Liver (tissue), 8 donors: ENCODE measurements at regions not wholly inside any gene's neighbourhood (a gene's known extent, or its start where the extent isn't known, plus 50 kb on each side); places are given as distances from the start of the nearest gene placed in this dataset.

Experiments
- DNase-seq: peaks from one replicate; pipeline ENCODE4 v3.0.0-alpha.2; 2017; ENCODE audit warnings: low spot score
- H3K27ac ChIP-seq, 2 donors: one replicate each; pipeline ENCODE4 v1.7.0; 2013; ENCODE audit warnings: inconsistent platforms in 2 of 2, low read length in 2 of 2, control low read depth in 1 of 2, low read depth in 1 of 2, mild to moderate bottlenecking in 1 of 2
- H3K27me3 ChIP-seq, 4 donors: one replicate each; pipeline versions ENCODE4 v1.6.1 to v1.7.0; 2013; ENCODE audit warnings: low read length in 3 of 4, inconsistent platforms in 1 of 4, mild to moderate bottlenecking in 1 of 4, moderate library complexity in 1 of 4; ENCODE audit not compliant: control insufficient read depth in 4 of 4, insufficient read depth in 4 of 4
- H3K36me3 ChIP-seq, 4 donors: one replicate each; pipeline versions ENCODE4 v1.6.1 to v1.7.0; 2013; ENCODE audit warnings: low read length in 3 of 4, mild to moderate bottlenecking in 3 of 4, low read depth in 1 of 4, moderate library complexity in 1 of 4; ENCODE audit not compliant: control insufficient read depth in 4 of 4, insufficient read depth in 3 of 4
- H3K4me1 ChIP-seq, 4 donors: one replicate each; pipeline versions ENCODE4 v1.6.1 to v1.7.0; 2013; ENCODE audit warnings: low read length in 3 of 4, mild to moderate bottlenecking in 3 of 4, moderate library complexity in 1 of 4; ENCODE audit not compliant: control insufficient read depth in 4 of 4, insufficient read depth in 4 of 4
- H3K4me3 ChIP-seq, 3 donors: one replicate each; pipeline versions ENCODE4 v1.6.1 to v1.7.0; 2013; ENCODE audit warnings: low read length in 3 of 3, control low read depth in 1 of 3, low read depth in 1 of 3, mild to moderate bottlenecking in 1 of 3
- H3K9ac ChIP-seq, 2 donors: one replicate each; pipeline ENCODE4 v1.7.0; 2013; ENCODE audit warnings: low read length in 2 of 2, mild to moderate bottlenecking in 2 of 2, moderate library complexity in 2 of 2, control low read depth in 1 of 2, low read depth in 1 of 2
- H3K9me3 ChIP-seq, 4 donors: one replicate each; pipeline versions ENCODE4 v1.6.1 to v1.7.0; 2013; ENCODE audit warnings: low read length in 3 of 4; ENCODE audit not compliant: control insufficient read depth in 4 of 4
- EGR1 ChIP-seq, 2 donors: IDR thresholded peaks; 2 replicates each; pipeline ENCODE4 v1.6.1; 2016 to 2018; ENCODE audit warnings: antibody characterized with exemption in 2 of 2, low read depth in 2 of 2
- FOXA1 ChIP-seq: IDR thresholded peaks from 2 replicates; pipeline ENCODE4 v1.6.1; 2016; ENCODE audit warnings: antibody characterized with exemption
- FOXA2 ChIP-seq: IDR thresholded peaks from 2 replicates; pipeline ENCODE4 v1.6.1; 2016; ENCODE audit warnings: antibody characterized with exemption
- GABPA ChIP-seq, 2 donors: IDR thresholded peaks in 1 of 2; conservative IDR thresholded peaks in 1 of 2; 2 replicates each; pipeline ENCODE4 v1.6.1; 2016; ENCODE audit warnings: antibody characterized with exemption in 2 of 2, mild to moderate bottlenecking in 1 of 2, moderate library complexity in 1 of 2
- HNF4A ChIP-seq, 2 donors: conservative IDR thresholded peaks; 2 replicates each; pipeline ENCODE4 v1.6.1; 2016; ENCODE audit warnings: antibody characterized with exemption in 2 of 2, mild to moderate bottlenecking in 2 of 2
- HNF4G ChIP-seq: IDR thresholded peaks from 2 replicates; pipeline ENCODE4 v1.6.1; 2016; ENCODE audit warnings: antibody characterized with exemption
- JUND ChIP-seq, 2 donors: IDR thresholded peaks; 2 replicates each; pipeline ENCODE4 v1.6.1; 2016; ENCODE audit warnings: antibody characterized with exemption in 2 of 2
- NR2F2 ChIP-seq: IDR thresholded peaks from 2 replicates; pipeline ENCODE4 v1.6.1; 2016; ENCODE audit warnings: antibody characterized with exemption
- RAD21 ChIP-seq, 2 donors: IDR thresholded peaks; 2 replicates each; pipeline ENCODE4 v1.6.1; 2016; ENCODE audit warnings: antibody characterized with exemption in 2 of 2, mild to moderate bottlenecking in 2 of 2
- RXRA ChIP-seq, 2 donors: IDR thresholded peaks; 2 replicates each; pipeline ENCODE4 v1.6.1; 2017 to 2018; ENCODE audit warnings: antibody characterized with exemption in 2 of 2, mild to moderate bottlenecking in 1 of 2
- SP1 ChIP-seq: IDR thresholded peaks from 2 replicates; pipeline ENCODE4 v1.6.1; 2018; ENCODE audit warnings: antibody characterized with exemption, mild to moderate bottlenecking
- TAF1 ChIP-seq: conservative IDR thresholded peaks from 2 replicates; pipeline ENCODE4 v1.6.1; 2016; ENCODE audit warnings: antibody characterized with exemption, mild to moderate bottlenecking
- YY1 ChIP-seq: IDR thresholded peaks from 2 replicates; pipeline ENCODE4 v1.6.1; 2016; ENCODE audit warnings: antibody characterized with exemption, mild to moderate bottlenecking
- WGBS: extraction: QIAGEN DNeasy Blood & Tissue Kit; methylation state at CpG from one replicate; pipeline ENCODE4 v1.1.7; 2013; 5-methylcytosine and 5-hydroxymethylcytosine counted together
- TF ChIP-seq, protein P1 (sequence below): IDR thresholded peaks from 2 replicates; pipeline ENCODE4 v1.6.1; 2016; ENCODE audit warnings: antibody characterized with exemption
- TF ChIP-seq, protein P2 (sequence below): IDR thresholded peaks from 2 replicates; pipeline ENCODE4 v1.6.1; 2016; ENCODE audit warnings: antibody characterized with exemption
- TF ChIP-seq, protein P3 (sequence below): IDR thresholded peaks from 2 replicates; pipeline ENCODE4 v1.6.1; 2016; ENCODE audit warnings: antibody characterized with exemption
- TF ChIP-seq, protein P4 (sequence below): IDR thresholded peaks from 2 replicates; pipeline ENCODE4 v1.6.1; 2016; ENCODE audit warnings: antibody characterized with exemption, mild to moderate bottlenecking
- TF ChIP-seq, protein P5 (sequence below): fragments of 150-350 bp; IDR thresholded peaks from 2 replicates; pipeline ENCODE4 v1.5.1; 2017; ENCODE audit warnings: improper control_type of control experiment, low read depth, low read length; ENCODE audit not compliant: missing input control
- donor health status: healthy.
- donor health status: healthy.
- donor health status: healthy.
- donor health status: healthy.
- donor health status: healthy.

DNA sequence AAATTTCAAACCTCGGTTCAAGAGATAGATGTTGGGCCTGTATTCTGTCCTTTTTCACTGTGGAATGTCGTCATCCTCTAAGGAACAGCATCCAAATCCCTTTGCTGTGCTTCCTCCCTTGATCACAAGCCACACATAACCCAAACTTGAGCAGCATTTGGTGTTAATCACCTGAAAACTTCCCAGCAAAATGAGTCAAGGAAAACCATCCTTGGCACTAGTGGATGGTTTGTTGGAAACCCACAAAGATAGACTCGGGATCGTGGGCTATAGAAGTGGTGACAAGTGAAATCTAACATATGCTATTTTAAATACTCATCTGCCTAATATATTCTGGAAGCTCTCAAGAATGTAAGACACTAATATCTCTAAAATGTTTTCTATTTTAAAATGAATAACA, 459.1 kb downstream of the SETD4 start:
- Histone ChIP-seq H3K27ac (no peak overlapping the region), H3K4me1 (no peaks in the 10 kb centered on the region), H3K36me3 (no peaks in the 10 kb centered on the region), H3K9ac (no peak overlapping the region), H3K9me3 (no peaks in the 10 kb centered on the region), H3K27me3 (peaks cover 0 to 3% (median under 1%) of the 10 kb centered on the region in 4 donors), H3K4me3 (no peak overlapping the region)
- 76% methylated on average over 4 of the region's 4 CpGs for WGBS
- no peak for DNase-seq
- no peak for TF ChIP-seq RXRA (IDR thresholded peaks at IDR 0.05)
- TF ChIP-seq YY1, result no peak
- TF ChIP-seq, protein P1, sequence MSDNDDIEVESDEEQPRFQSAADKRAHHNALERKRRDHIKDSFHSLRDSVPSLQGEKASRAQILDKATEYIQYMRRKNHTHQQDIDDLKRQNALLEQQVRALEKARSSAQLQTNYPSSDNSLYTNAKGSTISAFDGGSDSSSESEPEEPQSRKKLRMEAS, result no peak
- TF ChIP-seq, protein P2, sequence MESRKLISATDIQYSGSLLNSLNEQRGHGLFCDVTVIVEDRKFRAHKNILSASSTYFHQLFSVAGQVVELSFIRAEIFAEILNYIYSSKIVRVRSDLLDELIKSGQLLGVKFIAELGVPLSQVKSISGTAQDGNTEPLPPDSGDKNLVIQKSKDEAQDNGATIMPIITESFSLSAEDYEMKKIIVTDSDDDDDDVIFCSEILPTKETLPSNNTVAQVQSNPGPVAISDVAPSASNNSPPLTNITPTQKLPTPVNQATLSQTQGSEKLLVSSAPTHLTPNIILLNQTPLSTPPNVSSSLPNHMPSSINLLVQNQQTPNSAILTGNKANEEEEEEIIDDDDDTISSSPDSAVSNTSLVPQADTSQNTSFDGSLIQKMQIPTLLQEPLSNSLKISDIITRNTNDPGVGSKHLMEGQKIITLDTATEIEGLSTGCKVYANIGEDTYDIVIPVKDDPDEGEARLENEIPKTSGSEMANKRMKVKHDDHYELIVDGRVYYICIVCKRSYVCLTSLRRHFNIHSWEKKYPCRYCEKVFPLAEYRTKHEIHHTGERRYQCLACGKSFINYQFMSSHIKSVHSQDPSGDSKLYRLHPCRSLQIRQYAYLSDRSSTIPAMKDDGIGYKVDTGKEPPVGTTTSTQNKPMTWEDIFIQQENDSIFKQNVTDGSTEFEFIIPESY, result no peak
- TF ChIP-seq SP1, result no peak
- no peak for TF ChIP-seq TAF1
- TF ChIP-seq RAD21 (IDR thresholded peaks at IDR 0.05), result no peak
- no peak for TF ChIP-seq FOXA1
- no peak for TF ChIP-seq HNF4A (conservative IDR thresholded peaks at IDR 0.05)
- TF ChIP-seq HNF4G, result no peak
- no peak for TF ChIP-seq FOXA2
- no peak for TF ChIP-seq JUND (IDR thresholded peaks at IDR 0.05)
- no peak for TF ChIP-seq GABPA (IDR thresholded peaks at IDR 0.05 in 1 of 2, conservative IDR thresholded peaks at IDR 0.05 in 1 of 2)
- TF ChIP-seq, protein P3, sequence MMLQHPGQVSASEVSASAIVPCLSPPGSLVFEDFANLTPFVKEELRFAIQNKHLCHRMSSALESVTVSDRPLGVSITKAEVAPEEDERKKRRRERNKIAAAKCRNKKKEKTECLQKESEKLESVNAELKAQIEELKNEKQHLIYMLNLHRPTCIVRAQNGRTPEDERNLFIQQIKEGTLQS, result no peak
- TF ChIP-seq, protein P4, sequence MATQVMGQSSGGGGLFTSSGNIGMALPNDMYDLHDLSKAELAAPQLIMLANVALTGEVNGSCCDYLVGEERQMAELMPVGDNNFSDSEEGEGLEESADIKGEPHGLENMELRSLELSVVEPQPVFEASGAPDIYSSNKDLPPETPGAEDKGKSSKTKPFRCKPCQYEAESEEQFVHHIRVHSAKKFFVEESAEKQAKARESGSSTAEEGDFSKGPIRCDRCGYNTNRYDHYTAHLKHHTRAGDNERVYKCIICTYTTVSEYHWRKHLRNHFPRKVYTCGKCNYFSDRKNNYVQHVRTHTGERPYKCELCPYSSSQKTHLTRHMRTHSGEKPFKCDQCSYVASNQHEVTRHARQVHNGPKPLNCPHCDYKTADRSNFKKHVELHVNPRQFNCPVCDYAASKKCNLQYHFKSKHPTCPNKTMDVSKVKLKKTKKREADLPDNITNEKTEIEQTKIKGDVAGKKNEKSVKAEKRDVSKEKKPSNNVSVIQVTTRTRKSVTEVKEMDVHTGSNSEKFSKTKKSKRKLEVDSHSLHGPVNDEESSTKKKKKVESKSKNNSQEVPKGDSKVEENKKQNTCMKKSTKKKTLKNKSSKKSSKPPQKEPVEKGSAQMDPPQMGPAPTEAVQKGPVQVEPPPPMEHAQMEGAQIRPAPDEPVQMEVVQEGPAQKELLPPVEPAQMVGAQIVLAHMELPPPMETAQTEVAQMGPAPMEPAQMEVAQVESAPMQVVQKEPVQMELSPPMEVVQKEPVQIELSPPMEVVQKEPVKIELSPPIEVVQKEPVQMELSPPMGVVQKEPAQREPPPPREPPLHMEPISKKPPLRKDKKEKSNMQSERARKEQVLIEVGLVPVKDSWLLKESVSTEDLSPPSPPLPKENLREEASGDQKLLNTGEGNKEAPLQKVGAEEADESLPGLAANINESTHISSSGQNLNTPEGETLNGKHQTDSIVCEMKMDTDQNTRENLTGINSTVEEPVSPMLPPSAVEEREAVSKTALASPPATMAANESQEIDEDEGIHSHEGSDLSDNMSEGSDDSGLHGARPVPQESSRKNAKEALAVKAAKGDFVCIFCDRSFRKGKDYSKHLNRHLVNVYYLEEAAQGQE, result no peak
- TF ChIP-seq, protein P5, sequence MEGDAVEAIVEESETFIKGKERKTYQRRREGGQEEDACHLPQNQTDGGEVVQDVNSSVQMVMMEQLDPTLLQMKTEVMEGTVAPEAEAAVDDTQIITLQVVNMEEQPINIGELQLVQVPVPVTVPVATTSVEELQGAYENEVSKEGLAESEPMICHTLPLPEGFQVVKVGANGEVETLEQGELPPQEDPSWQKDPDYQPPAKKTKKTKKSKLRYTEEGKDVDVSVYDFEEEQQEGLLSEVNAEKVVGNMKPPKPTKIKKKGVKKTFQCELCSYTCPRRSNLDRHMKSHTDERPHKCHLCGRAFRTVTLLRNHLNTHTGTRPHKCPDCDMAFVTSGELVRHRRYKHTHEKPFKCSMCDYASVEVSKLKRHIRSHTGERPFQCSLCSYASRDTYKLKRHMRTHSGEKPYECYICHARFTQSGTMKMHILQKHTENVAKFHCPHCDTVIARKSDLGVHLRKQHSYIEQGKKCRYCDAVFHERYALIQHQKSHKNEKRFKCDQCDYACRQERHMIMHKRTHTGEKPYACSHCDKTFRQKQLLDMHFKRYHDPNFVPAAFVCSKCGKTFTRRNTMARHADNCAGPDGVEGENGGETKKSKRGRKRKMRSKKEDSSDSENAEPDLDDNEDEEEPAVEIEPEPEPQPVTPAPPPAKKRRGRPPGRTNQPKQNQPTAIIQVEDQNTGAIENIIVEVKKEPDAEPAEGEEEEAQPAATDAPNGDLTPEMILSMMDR, result no peak
- no peak for TF ChIP-seq NR2F2

DNA sequence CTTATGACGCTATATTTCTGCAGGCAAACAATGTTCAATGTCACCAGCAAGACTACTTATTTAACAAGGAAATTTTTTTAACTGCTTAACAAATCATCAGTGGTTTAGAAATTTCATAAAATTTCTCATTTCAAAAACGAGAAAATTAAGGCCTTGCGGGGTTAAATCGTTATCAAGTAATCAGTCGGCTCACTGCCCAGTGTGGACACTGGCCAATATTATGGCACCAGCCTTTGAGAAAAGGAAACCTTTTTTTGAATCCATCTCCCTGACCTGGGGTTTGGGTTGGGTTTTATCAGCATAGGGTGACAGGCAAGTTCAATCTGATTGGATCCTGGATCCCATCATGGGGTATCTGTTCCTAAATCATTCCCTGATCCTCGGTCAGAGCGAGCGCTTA, 461.2 kb downstream of the SETD4 start:
- H3K27me3 ChIP-seq, result peaks cover 0 to 3% (median under 1%) of the 10 kb centered on the region in 4 donors
- no peaks in the 10 kb centered on the region for H3K4me1 ChIP-seq
- no peak overlapping the region for H3K27ac ChIP-seq
- H3K4me3 ChIP-seq, result no peak overlapping the region
- no peak overlapping the region for H3K9ac ChIP-seq
- WGBS, result 71% methylated on average over 8 of the region's 8 CpGs
- no peak for DNase-seq
- H3K9me3 ChIP-seq, result no peaks in the 10 kb centered on the region
- no peaks in the 10 kb centered on the region for H3K36me3 ChIP-seq
- TF ChIP-seq FOXA1 (no peak), EGR1 (IDR thresholded peaks at IDR 0.05; ENCODE audit: low read depth in 2 of 2) (no peak), SP1 (no peak), RXRA (IDR thresholded peaks at IDR 0.05) (no peak), FOXA2 (no peak), TAF1 (no peak), HNF4G (no peak), RAD21 (IDR thresholded peaks at IDR 0.05) (no peak), JUND (IDR thresholded peaks at IDR 0.05) (no peak), YY1 (no peak)
- TF ChIP-seq, protein P1, result no peak
- TF ChIP-seq, protein P4, result no peak
- TF ChIP-seq, protein P2, result no peak
